ENCODE measurements at regions not wholly inside any gene's neighbourhood (a gene's known extent, or its start where the extent isn't known, plus 50 kb on each side); places are given as distances from the start of the nearest gene placed in this dataset.

- DNase-seq (ENCODE audit: low read depth, low spot score) (no peak), FAIRE-seq (no peak)
- dilution Hi-C loops (cut with MboI; ENCODE audit: extremely low pct_ligation_motif_present, low sequenced_read_pairs) = no loop called here
- no TSS peak for BruUV-seq (replicated peaks)
- no peaks in the 10 kb centered on the region for H3K9me1 ChIP-seq (replicated peaks; ENCODE audit: control insufficient read depth, extremely low read depth, insufficient read depth, low read length)
- ChIA-PET POLR2A (no interaction called here), CTCF (no interaction called here)
- H3K9ac ChIP-seq (replicated peaks; ENCODE audit: extremely low read depth, insufficient read depth, low read length) = no peak overlapping the region
- H3K4me3 ChIP-seq (replicated peaks in 1 of 3; ENCODE audit: insufficient read depth in 1 of 3, low read depth in 1 of 3, low read length in 3 of 3) = no peak overlapping the region
- H3K36me3 ChIP-seq (ENCODE audit: control insufficient read depth in 2 of 2, extremely low read depth in 1 of 2, insufficient read depth in 2 of 2, low read length in 2 of 2) = no peaks in the 10 kb centered on the region
- TF ChIP-seq JUN (IDR thresholded peaks at IDR 0.05; ENCODE audit: borderline replicate concordance, insufficient read depth, insufficient read length, low read depth) (no peak), FOS (IDR thresholded peaks at IDR 0.05; ENCODE audit: borderline replicate concordance, insufficient read depth, low read length) (no peak), CTCF (IDR thresholded peaks at IDR 0.05; ENCODE audit: extremely low read depth in 1 of 2, insufficient read depth in 1 of 2, low read depth in 1 of 2, low read length in 2 of 2) (no peak), EZH2 (IDR thresholded peaks at IDR 0.05; ENCODE audit: borderline replicate concordance, low read depth, low read length, severe bottlenecking) (no peak), POLR2AphosphoS5 (IDR thresholded peaks at IDR 0.05; ENCODE audit: insufficient read depth, low read depth, low read length) (no peak), MAX (IDR thresholded peaks at IDR 0.05; ENCODE audit: insufficient read depth, insufficient read length) (no peak), MYC (IDR thresholded peaks at IDR 0.05; ENCODE audit: low read depth, low read length) (no peak)
- no peaks in the 10 kb centered on the region for H3K79me2 ChIP-seq (ENCODE audit: control insufficient read depth, insufficient read depth, low read length)
- intact Hi-C loops (cut with micrococcal nuclease) = no loop called here
- no peak overlapping the region for H2AFZ ChIP-seq (ENCODE audit: low read depth, low read length)
- H3K4me1 ChIP-seq (ENCODE audit: control insufficient read depth, extremely low read depth, insufficient read depth, low read length) = no peaks in the 10 kb centered on the region
- H3K27ac ChIP-seq (ENCODE audit: insufficient read depth, low read depth, low read length) = no peak overlapping the region
- H3K27me3 ChIP-seq (ENCODE audit: control insufficient read depth in 2 of 2, insufficient read depth in 2 of 2, low read length in 2 of 2) = no peaks in the 10 kb centered on the region
- H3K4me2 ChIP-seq (ENCODE audit: insufficient read depth, low read length) = no peak overlapping the region
- H4K20me1 ChIP-seq (replicated peaks; ENCODE audit: control insufficient read depth, extremely low read depth, insufficient read depth, low read length) = no peaks in the 10 kb centered on the region
- peaks cover 2% of the 10 kb centered on the region for H3K9me3 ChIP-seq (replicated peaks; ENCODE audit: control insufficient read depth, insufficient read depth, low read length)
Measured at GRCh38 chr7:156058248-156058647, 246.0 kb upstream of the SHH start.
